ENCODE measurements at regions not wholly inside any gene's neighbourhood (a gene's known extent, or its start where the extent isn't known, plus 50 kb on each side); places are given as distances from the start of the nearest gene placed in this dataset.
"Not testable (repeated sequence)": the region's sequence is repeated elsewhere in the genome, so short reads cannot be mapped to it uniquely, and the experiment has no call there.

- DNase-seq (ENCODE audit: low read depth) = no peak
These were observed 91.9 kb upstream of the NEURL1B start for GRCh38 chr5:172548981-172549687.

DNA sequence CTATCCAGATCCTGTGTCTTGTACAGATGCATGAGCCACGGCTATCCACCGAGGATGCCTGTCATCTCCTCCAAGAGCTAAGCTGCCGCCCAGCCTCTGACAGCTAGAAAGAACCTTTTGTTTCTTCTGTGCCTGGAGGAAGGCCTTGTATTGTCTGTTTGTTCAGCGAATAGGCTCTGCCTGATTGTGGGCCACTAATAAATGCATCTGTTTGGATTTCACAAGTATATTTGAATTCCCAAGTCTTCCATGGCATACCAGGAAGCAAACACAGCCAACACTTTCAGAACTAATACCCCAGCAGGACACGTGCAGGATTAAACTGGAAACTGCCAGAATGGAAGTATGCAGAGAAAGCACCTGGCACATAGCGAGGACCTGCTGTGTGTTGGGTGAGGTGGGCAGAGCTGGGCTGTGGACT is 92.7 kb upstream of the NEURL1B start:
- DNase-seq (ENCODE audit: low read depth) = no peak

DNA sequence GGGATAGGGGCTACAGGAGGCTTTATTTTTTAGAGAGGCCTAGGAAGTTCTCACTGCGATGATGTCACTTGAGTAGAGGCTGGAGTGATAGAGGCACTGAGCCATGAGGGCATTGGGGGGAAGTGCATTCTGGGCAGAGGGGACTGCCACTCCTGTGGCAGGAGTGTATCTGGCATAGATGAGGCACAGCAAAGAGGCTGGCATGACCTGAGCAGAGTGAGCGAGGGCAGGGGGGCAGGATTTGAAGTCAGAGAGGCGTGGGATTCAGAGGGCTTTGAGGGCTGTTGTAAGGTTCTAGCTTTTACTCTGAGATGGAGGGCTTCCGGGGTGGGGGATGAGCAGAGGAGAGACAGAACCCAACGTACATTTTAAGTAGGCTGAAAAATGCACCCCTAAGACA is 91.9 kb upstream of the SH3PXD2B start:
- no peak for DNase-seq (ENCODE audit: low read depth)

- no peak for DNase-seq (ENCODE audit: low read depth)
These were observed 91.0 kb upstream of the SH3PXD2B start for GRCh38 chr5:172545291-172545801.

- DNase-seq (ENCODE audit: low read depth) = no peak
These were observed 90.2 kb upstream of the SH3PXD2B start for GRCh38 chr5:172544371-172545095.

DNA sequence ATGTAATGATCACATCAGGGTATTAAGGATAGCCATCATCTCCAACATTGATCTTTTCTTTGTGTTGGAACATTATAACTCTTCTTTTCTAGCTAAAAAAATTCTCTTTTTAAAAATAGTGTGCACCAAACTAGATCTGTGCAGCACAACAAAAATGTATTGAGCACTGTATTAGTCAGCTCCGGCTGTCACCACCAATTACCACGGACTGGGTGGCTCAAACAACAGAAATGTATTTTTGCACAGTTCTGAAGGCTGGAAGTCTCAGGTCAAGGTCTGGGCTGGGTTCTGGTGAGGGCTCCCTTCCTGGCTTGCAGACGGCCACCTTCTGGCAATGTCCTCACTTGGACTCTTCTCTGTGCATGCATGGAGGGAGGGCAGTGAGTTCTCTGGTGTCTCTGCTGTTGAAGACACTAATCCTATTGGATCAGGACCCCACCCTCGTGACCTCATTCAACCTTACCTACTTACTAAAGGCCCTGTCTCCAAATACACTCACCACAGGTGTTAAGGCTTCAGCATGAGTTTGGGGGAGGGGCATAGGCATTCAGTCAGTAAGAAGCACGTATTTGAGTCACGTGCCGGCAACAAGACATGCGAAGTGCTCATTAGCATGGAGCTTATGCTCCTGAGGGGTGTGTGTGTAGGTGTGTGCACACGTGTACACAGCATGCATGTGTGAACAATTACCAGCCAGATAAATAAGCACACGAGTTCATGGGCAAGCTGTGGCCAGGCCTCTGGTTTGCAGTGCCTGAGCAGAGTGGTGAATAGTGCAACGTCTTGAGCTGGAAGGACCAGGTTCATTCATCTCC is 89.4 kb upstream of the SH3PXD2B start:
- DNase-seq (ENCODE audit: low read depth) = no peak

DNA sequence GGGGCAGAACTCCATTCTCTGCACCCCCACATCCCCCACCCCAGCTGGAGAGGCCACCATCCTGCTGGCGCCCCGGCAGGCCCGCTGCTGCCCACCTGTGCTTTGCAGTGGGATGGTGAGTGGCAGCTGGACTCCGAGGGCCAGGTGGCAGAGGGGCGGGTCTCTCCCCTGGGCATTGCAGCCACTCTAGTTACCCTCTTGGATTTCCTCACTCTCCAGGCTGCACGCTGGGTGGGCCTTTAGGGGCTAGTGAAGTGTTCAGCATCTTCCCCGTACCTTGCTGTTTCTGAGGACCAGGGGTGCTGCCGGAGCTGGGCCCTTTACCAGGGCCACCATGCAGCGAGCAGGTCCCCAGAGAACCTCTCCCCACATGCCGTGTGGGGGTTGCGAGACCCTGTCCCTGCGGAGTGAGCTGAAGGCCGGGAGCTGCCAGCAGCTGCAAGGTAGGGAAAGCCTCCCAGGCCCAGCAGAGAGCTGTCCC is 88.4 kb upstream of the SH3PXD2B start:
- DNase-seq (ENCODE audit: low read depth) = no peak

DNA sequence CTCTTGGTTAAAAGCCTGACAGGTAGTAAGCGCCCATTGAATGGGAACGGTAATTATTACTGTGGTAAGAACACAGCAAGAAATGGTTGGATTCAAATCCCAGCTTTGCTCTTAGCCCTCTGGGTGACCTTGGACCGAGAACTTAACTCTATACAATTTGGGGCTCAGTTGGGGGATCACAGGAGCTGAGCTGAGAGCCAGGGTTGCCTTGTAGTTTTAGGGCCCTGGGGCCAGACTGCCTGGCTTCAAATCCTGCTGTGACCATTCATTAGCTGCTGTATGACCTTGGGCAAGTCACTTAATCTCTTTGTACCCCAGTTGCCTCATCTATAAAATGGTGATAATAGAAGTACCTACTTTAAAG is 87.4 kb upstream of the SH3PXD2B start:
- DNase-seq (ENCODE audit: low read depth) = no peak

GRCh38 chr5:172541099-172541772 is 86.9 kb upstream of the SH3PXD2B start:
- DNase-seq (ENCODE audit: low read depth) = no peak

DNA sequence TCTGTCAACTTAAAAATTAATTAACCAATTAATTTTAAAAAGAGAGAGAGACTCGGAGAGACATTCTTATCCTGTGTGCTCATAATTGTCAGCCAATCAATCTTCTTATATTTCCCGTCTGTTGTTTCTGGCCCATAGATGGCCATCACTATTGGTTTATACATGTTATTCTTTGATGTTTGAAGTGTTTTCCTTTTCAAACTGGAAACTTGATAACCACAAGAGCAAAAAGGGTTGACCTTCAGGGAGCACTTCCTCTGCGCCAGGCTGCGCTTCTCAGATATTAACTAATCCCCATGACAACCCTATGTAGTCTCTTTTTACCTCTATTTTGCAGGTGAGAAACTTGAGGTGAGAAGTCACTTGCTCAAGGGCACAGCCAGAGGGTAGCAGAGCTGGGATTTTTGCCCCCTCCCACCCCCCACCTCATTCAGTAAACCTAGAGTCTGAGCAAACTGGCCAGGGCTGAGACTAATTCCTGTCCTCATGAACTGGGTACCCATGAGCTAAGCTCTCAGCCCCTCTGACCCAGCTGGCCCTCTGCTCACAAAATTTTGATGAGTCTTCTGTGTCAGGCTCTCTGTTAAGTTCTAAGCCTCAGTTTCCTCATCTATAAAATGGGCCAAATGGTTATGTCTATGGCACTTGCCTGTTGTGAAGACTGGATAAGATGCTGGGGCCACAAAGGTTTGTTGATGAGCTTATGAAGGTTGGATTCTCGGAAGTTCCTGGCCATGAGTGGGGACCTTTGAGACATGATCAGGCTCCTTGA is 86.0 kb upstream of the SH3PXD2B start:
- no peak for DNase-seq (ENCODE audit: low read depth)

DNA sequence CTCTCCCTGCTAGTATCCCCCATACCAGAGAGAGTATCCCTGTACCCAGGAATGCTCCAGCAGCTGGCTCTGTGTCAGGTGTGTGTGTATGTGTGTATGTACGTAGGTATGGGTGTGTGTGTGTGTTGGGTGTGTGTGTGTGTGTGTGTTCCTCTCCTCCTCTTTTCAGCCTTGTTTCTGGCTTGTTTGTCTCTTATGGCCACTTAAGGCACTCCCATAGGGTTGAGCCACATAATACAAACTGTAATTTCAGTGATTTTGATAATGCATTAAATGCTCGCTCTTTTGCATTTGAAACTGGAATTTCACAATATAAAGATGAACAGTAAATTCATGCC is 80.8 kb upstream of the SH3PXD2B start:
- no peak for DNase-seq (ENCODE audit: low read depth)

- DNase-seq (ENCODE audit: low read depth) = no peak
These were observed 80.1 kb upstream of the SH3PXD2B start for GRCh38 chr5:172534229-172535107.

DNA sequence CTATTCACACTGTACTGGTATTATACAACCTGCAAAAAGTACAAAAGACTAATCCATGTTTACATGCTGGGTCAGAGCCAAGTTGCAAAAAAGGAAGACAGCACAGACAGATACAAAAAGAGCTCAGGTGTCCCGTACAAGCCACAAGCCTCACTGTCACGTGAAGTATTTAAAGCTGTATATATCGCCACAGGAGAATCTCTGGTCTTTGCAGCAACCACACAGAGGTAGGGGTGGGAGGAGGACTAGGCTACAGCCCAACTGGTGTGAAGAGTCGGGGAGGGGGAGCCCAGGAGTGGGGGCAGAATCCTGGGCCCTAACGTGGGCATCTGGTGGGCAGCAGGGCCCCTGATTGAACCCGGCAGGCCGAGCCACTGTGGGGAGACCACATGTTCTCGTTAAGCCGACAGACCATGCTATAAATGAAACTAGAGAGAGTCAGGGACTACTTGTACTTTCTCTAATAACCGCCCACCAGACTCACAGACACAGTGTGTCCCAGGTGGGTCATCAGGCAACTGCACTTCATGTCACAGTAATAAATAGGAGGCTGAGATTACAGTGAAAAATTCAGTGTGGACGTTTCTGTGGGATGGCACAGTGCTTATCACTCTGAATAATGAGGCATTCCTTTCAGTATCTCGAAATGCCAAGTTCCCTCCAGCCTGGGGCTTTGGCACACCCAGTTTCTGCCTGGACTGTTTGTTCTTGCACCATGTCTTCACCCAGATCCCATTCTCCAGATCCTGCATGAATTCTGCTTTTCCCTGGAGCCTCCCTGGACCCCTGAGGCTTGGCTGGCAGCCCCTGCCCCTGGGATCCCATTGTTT is 79.3 kb upstream of the SH3PXD2B start:
- no peak for DNase-seq (ENCODE audit: low read depth)

DNA sequence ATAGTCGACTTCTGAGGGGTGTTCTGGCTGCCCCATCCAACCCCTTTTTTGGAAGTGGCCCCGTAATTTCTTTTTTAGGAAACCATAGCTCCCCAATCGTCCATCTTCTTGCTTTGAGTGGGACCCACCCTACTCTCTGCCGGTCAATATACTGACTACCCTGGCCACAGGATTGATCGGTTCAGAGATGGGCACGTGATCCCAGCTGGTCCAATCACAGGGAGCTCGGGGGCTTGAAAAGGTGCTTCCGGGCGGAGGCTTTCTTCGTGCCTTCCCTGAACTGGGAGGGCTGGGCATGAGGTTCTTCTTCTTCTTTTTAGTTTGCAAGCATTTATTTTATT is 78.7 kb upstream of the SH3PXD2B start:
- no peak for DNase-seq (ENCODE audit: low read depth)

- not testable (repeated sequence) for DNase-seq (ENCODE audit: low read depth)
These were observed 78.1 kb upstream of the SH3PXD2B start for GRCh38 chr5:172532439-172532838.

DNA sequence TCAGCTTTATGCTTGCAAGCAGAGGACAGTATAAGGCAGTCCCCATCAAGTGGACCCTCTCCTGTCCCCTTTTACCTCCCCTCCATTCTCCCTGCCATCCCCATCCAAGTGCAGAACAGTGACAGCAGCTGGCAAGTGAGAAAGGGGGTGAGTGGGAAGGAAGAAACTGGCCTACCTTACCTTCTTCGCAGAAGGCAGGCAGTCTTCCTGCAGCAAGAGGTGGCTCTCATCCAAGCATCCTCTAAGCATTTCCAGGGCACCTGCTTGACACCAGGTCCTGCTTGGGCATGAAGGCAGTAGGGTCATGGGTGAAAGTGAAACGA is 77.3 kb upstream of the SH3PXD2B start:
- DNase-seq (ENCODE audit: low read depth) = no peak

- no peak for DNase-seq (ENCODE audit: low read depth)
These were observed 76.8 kb upstream of the SH3PXD2B start for GRCh38 chr5:172530878-172531703.

DNA sequence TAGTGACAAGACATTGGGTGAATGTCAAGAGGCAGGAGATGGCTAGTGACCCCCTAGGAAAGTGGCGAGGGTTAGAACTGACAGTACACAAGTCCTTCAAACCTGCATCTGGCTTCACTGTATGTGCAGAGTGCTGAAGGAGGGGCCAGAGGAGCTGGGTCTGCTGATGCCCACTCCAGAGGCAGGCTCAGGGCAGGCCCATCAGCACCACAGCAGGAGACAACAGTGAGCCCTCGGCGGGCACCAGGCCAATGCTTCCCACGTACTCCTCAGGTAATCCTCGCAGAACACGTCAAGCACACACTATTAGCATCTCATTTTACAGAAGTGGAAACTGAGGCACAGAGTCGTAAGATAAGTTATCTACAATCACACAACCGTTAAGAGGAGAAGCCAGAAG is 76.1 kb upstream of the SH3PXD2B start:
- DNase-seq (ENCODE audit: low read depth) = no peak

DNA sequence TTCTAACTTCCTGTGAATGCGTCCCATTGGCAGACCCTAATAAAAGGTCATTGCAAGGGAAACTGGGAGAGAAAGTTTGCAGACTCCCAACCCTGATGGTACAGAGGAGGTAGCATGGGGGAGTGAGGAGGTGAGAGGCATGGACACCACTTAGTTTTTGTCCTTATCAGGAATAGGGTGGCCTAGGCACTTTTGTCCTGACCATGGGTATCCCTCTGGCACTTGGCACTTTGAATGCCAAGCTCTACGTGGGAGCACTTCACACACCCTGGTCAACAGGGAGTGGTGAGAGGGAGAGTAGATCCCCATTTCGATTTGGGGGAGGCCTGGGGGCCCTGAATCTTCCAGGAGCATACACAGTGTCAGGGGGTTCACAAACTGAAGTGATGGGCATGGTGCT is 75.6 kb upstream of the SH3PXD2B start:
- no peak for DNase-seq (ENCODE audit: low read depth)

All from non-pigmented ciliary epithelial cell (primary cell).